Chondrocyte (in vitro differentiated cells): ENCODE measurements at regions not wholly inside any gene's neighbourhood (a gene's known extent, or its start where the extent isn't known, plus 50 kb on each side); places are given as distances from the start of the nearest gene placed in this dataset.

Experiments
- DNase-seq: peaks from one replicate; pipeline ENCODE4 v3.0.0; 2021; ENCODE audit warnings: mixed read lengths, low spot score
- H3K27ac Mint-ChIP-seq: one replicate; pipeline ENCODE4 v1.8.0; 2021; ENCODE audit warnings: mild to moderate bottlenecking, moderate library complexity, mixed read lengths; ENCODE audit not compliant: unreplicated experiment
- H3K27me3 Mint-ChIP-seq: 2 replicates; pipeline ENCODE4 v1.8.0; 2021; ENCODE audit warnings: low read depth, mixed read lengths
- H3K36me3 Mint-ChIP-seq: 2 replicates; pipeline ENCODE4 v1.8.0; 2021; ENCODE audit warnings: low read depth, mixed read lengths
- H3K4me1 Mint-ChIP-seq: 2 replicates; pipeline ENCODE4 v1.8.0; 2021; ENCODE audit warnings: low read depth, mild to moderate bottlenecking, mixed read lengths
- H3K4me3 Mint-ChIP-seq: one replicate; pipeline ENCODE4 v1.8.0; 2021; ENCODE audit warnings: mild to moderate bottlenecking, moderate library complexity, mixed read lengths; ENCODE audit not compliant: unreplicated experiment
- H3K9me3 Mint-ChIP-seq: 2 replicates; pipeline ENCODE4 v1.8.0; 2021; ENCODE audit warnings: low read depth, mixed read lengths
- CTCF ChIP-seq: fragments of 200-600 bp; sonication (generic); IDR thresholded peaks from 2 replicates; pipeline ENCODE4 v1.5.0; 2021; ENCODE audit warnings: antibody characterized with exemption, mild to moderate bottlenecking, moderate library complexity

- Mint-ChIP-seq H3K4me1 (peaks cover 12% of the 10 kb centered on the region), H3K9me3 (peaks cover 2% of the 10 kb centered on the region), H3K36me3 (peaks cover 4% of the 10 kb centered on the region), H3K4me3 (no peak overlapping the region), H3K27me3 (no peaks in the 10 kb centered on the region), H3K27ac (no peak overlapping the region)
- TF ChIP-seq CTCF: no peak
- DNase-seq: no peak
Observed at GRCh38 chr15:79656151-79657000, 224.2 kb downstream of the MINAR1 start.

- H3K9me3 Mint-ChIP-seq: no peaks in the 10 kb centered on the region
- H3K4me3 Mint-ChIP-seq: no peak overlapping the region
- no peak overlapping the region for H3K27ac Mint-ChIP-seq
- no peak for DNase-seq
- no peaks in the 10 kb centered on the region for H3K36me3 Mint-ChIP-seq
- peaks cover 12% of the 10 kb centered on the region for H3K4me1 Mint-ChIP-seq
- no peak for TF ChIP-seq CTCF
- H3K27me3 Mint-ChIP-seq: peaks cover 8% of the 10 kb centered on the region
Observed at GRCh38 chr15:79657722-79658121, 225.6 kb downstream of the MINAR1 start.

GRCh38 chr15:79659691-79660090 is 227.6 kb downstream of the MINAR1 start:
- H3K27me3 Mint-ChIP-seq: peaks cover 15% of the 10 kb centered on the region
- H3K36me3 Mint-ChIP-seq: no peaks in the 10 kb centered on the region
- H3K27ac Mint-ChIP-seq: no peak overlapping the region
- no peak overlapping the region for H3K4me3 Mint-ChIP-seq
- H3K4me1 Mint-ChIP-seq: no peaks in the 10 kb centered on the region
- no peak for DNase-seq
- peaks cover 2% of the 10 kb centered on the region for H3K9me3 Mint-ChIP-seq
- no peak for TF ChIP-seq CTCF

- Mint-ChIP-seq H3K9me3 (peaks cover 2% of the 10 kb centered on the region), H3K27me3 (peaks cover 15% of the 10 kb centered on the region), H3K4me3 (no peak overlapping the region), H3K4me1 (no peaks in the 10 kb centered on the region), H3K36me3 (no peaks in the 10 kb centered on the region), H3K27ac (no peak overlapping the region)
- DNase-seq: no peak
- no peak for TF ChIP-seq CTCF
Observed at GRCh38 chr15:79661411-79661810, 229.3 kb downstream of the MINAR1 start.

- peak; percentile 46 for TF ChIP-seq CTCF
- DNase-seq: no peak
- peaks cover 23% of the 10 kb centered on the region for H3K4me1 Mint-ChIP-seq
- H3K27me3 Mint-ChIP-seq: no peaks in the 10 kb centered on the region
- H3K36me3 Mint-ChIP-seq: no peaks in the 10 kb centered on the region
- H3K9me3 Mint-ChIP-seq: no peaks in the 10 kb centered on the region
- peak overlapping the region; percentile 23 for H3K4me3 Mint-ChIP-seq
- H3K27ac Mint-ChIP-seq: peak overlapping the region; percentile 84
Observed at GRCh38 chr15:79673416-79674123, 223.2 kb downstream of the MTHFS start.
